GM18868 (cell line): ENCODE measurements at regions not wholly inside any gene's neighbourhood (a gene's known extent, or its start where the extent isn't known, plus 50 kb on each side); places are given as distances from the start of the nearest gene placed in this dataset.
"Not testable (repeated sequence)": the region's sequence is repeated elsewhere in the genome, so short reads cannot be mapped to it uniquely, and the experiment has no call there.

ENCODE experiments used
- ATAC-seq: cut with Tn5 transposase; IDR thresholded peaks from one replicate; pipeline ENCODE4 v1.9.1; 2021; ENCODE audit warnings: mild to moderate bottlenecking, moderate library complexity; ENCODE audit not compliant: unreplicated experiment

DNA sequence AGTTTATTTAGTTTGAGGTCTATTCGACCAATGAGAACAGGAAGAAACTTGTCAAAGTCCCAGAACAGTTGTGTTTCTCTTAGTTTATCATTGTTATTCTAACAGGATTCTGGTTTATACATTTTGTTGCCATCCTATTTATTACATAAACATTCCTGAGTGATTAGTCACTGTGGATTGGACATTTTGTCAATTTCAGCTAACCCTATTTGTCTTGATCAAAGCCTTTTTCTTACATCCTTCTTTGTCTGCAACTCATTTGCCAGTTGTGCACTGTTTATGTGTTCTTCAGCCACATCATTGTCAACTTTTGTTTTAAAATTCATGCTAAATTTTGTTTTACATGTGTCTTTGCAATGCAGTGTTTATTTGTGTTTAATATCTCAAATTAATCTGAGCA is 886.0 kb upstream of the SLC10A2 start:
- no peak for ATAC-seq

- ATAC-seq = no peak
Observed at GRCh38 chr13:103948426-103948825, 882.2 kb upstream of the SLC10A2 start.

- ATAC-seq = no peak
Observed at GRCh38 chr13:103945836-103946235, 879.6 kb upstream of the SLC10A2 start.

- no peak for ATAC-seq
Observed at GRCh38 chr13:103941506-103942140, 875.4 kb upstream of the SLC10A2 start.

- ATAC-seq = no peak
Observed at GRCh38 chr13:103935117-103935516, 868.9 kb upstream of the SLC10A2 start.

DNA sequence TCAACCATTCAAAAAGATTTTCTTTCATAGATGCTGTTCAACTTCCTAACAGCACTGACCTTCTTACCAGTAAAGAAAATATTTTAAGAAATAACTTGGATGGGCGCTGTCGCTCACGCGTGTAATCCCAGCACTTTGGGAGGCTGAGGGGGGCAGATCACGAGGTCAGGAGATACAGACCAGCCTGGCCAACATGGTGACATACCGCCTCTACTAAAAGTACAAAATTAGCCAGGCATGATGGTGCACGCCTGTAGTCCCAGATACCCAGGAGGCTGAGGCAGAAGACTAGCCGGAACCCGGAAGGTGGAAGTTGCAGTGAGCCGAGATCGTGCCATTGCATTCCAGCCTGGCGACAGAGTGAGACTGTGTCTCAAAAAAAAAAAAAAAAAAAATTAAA is 865.7 kb upstream of the SLC10A2 start:
- ATAC-seq = no peak

GRCh38 chr13:103931331-103931845 is 865.2 kb upstream of the SLC10A2 start:
- ATAC-seq = no peak

- ATAC-seq = no peak
Observed at GRCh38 chr13:103926118-103926517, 859.9 kb upstream of the SLC10A2 start.

DNA sequence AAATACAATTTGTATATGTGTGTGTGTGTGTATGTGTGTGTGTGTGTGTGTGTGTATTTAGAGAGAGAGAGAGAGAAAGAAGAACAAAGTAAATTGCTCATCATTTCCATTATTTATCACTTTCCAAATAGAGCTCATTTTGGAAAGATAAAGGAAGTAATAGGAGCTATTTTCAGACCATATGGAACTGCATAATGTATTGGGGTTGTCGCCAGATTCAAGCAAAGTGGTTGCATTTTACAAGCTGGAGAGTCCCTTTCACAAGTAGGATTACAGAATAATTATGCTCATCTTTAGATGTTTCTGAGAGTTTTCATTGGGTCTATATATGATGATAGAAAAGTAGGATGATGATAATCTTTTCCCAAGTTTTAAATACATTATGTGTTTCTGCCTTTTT is 842.7 kb upstream of the SLC10A2 start:
- ATAC-seq = no peak

DNA sequence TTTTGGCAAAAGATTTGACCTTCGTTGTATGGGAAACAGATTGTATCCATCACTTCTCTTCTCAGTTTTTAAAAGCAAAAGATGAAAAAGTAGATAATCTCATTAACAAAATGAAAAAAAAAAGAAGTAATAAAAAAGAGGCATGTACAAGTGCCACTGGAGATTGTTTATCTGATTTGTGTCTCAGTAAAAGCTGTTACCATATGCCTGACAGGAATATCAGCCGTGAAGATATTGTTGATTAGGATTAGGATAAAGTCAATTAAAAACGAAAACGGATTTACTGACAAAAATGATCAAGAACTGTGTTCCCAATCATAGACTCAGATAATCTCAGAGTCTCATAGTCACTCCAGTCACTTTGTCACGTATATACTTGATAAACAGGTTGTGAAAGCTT is 842.1 kb upstream of the SLC10A2 start:
- no peak for ATAC-seq

DNA sequence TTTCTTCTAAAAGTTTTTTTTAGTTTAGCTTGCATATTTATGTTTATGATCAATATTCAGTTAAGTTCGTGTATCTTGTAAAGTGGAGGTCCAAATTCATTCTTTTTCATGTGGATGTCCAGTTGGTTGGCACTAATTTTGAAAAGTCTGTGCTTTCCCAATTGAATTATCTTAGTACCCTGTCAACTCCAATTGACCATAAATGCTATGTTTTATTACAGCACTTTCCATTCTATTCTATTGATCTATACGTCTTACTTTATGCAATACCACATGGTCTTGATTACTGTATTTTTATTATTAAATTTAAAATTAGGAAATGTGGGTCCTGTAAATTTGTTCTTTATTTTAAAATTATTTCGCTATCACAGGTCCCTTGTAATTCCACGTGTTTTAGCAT is 837.6 kb upstream of the SLC10A2 start:
- no peak for ATAC-seq

GRCh38 chr13:103898481-103898880 is 832.3 kb upstream of the SLC10A2 start:
- no peak for ATAC-seq

DNA sequence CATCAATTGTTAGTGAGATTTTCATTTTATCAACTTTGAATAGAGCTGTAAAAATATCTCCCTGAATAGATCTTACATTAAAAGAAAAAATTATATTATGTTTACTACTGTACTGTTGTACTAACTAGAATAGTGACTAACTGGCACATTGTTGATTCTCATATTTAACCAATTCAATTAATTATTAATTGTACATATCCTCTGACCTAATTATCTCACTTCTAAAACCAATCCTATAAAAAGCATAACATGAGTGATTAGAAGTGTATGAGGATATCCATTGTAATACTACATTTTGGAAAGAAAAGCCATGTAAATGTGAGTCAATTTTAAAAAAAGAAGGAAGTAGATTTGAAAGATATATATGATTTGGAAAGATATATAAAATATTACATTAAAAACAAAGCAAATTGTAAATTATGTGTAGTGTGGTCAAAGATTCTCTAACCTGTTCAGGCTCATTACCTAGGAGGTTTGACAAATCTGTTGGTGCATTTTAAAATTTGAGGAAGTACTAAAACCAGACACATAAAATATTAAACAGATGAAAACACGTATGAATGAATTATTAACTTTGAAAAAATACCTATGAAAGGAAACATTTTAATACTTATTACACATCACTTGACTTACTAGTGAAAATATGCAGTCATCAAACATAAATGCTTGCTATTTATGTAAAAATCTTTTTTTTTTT is 829.8 kb upstream of the SLC10A2 start:
- no peak for ATAC-seq

DNA sequence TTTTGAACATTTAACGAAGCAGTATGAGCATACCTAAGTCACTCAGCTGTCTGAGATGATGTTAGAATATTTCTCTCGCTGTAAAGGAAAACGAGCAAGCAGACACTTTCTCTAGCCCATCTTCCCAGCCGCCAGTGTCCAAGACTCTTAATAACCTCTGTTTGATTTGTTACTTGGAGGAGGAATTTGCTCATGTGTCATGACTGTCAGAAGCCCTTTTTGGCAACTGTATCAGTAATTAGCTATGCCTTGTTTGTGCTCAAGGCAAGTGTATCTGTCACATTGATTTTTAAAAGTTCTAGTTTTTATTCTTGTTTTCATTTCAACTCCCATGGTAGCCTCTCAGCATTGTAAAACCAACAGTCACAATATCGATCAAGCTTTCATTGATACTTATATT is 828.4 kb upstream of the SLC10A2 start:
- ATAC-seq = no peak

DNA sequence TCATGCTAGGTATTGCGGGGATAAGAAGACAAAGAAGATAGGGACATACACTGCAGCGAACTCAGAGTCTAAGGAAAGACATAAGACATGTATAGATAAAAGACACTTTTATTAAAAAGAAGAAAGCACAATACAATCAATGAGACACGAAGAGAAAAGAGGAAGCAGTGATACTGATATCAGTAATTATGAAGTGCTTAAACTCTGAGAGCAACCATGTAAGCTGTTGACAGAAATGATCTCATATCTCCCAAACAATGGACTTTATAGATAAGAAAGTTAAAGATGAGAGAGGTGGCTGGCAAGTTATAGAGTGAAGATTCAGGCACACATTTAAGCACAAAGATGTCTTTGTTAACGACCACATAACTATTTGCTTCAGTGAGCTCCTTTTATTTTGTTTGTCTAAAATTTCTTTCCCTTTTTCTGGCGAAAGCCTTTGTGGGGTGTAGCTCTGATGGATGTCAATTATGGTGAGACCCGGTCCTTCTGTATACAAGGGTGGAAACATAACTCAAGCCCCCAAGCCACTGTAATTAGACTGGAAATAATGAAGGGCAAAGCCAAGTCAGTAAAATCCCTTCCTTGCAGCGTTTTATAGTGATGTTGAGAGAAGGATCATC is 818.0 kb upstream of the SLC10A2 start:
- ATAC-seq = peak; percentile 73

GRCh38 chr13:103883698-103884097 is 817.5 kb upstream of the SLC10A2 start:
- ATAC-seq = no peak

- ATAC-seq = peak; percentile 38
Observed at GRCh38 chr13:103883164-103883563, 816.9 kb upstream of the SLC10A2 start.

GRCh38 chr13:103880146-103880545 is 813.9 kb upstream of the SLC10A2 start:
- ATAC-seq = not testable (repeated sequence)

DNA sequence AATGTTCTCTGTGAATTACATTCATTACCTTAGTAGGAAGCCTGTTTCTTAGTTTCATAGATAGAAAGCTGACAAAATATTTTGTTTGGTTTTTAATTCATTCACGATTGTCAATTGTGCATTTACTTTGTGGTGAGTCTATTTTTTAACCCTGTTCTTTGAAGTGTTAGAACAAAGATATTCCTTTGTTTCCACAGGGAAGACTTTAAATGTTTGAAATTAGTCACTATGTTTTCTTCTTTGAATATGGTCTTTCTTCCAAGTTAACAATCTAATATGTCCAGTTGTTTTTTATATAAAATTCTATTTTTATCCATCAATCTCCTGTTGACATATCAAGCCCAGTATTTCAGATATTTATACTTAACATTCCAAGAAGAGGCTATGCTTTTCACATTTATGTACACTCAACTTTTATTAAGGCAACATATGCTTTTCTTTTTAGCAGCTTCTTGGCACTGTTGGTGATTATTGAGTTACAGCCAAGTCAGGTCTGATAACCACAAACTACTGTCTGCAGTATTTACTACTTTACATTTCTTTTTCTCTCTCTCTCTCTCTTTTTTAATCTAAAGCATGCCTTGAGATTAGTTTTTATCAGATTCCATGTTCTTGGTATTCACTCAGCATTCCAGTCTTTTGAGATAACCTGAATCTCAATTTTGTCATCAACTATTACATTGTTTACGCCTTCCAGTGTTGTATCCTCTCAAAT is 812.8 kb upstream of the SLC10A2 start:
- no peak for ATAC-seq

GRCh38 chr13:103876571-103876970 is 810.4 kb upstream of the SLC10A2 start:
- ATAC-seq = no peak

GRCh38 chr13:103873725-103874124 is 807.5 kb upstream of the SLC10A2 start:
- ATAC-seq = no peak
